ENCODE measurements at regions not wholly inside any gene's neighbourhood (a gene's known extent, or its start where the extent isn't known, plus 50 kb on each side); places are given as distances from the start of the nearest gene placed in this dataset.

DNA sequence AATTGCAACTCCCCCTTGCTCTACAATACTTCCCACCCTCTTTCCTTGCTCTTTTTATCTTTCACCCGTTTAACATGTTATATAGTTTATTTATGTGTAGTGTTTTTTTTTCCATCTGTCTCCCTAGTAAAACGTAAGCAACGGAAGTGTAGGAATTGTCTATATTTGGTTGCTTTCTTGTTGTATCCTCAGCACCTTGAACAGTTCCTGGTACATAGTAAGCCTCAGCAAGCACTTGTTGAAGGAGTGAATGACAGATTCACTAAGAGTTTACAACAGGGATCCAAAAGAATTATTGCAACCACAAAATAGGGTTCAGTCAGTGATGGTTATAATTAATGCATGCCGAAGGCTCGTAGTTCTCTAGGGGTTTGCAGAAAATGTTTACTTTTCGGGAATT is 242.7 kb downstream of the SAMD5 start:
- no peak overlapping the region for H3K4me3 ChIP-seq
- TF ChIP-seq POLR2A (IDR thresholded peaks at IDR 0.05) = no peak
- TF ChIP-seq, protein P1, sequence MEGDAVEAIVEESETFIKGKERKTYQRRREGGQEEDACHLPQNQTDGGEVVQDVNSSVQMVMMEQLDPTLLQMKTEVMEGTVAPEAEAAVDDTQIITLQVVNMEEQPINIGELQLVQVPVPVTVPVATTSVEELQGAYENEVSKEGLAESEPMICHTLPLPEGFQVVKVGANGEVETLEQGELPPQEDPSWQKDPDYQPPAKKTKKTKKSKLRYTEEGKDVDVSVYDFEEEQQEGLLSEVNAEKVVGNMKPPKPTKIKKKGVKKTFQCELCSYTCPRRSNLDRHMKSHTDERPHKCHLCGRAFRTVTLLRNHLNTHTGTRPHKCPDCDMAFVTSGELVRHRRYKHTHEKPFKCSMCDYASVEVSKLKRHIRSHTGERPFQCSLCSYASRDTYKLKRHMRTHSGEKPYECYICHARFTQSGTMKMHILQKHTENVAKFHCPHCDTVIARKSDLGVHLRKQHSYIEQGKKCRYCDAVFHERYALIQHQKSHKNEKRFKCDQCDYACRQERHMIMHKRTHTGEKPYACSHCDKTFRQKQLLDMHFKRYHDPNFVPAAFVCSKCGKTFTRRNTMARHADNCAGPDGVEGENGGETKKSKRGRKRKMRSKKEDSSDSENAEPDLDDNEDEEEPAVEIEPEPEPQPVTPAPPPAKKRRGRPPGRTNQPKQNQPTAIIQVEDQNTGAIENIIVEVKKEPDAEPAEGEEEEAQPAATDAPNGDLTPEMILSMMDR (IDR thresholded peaks at IDR 0.05) = no peak
- intact Hi-C loops (cut with DNase I) = no loop called here
- no peaks in the 10 kb centered on the region for H3K4me1 ChIP-seq
- no peak overlapping the region for H3K27ac ChIP-seq
- H3K27me3 ChIP-seq = no peaks in the 10 kb centered on the region
- H3K36me3 ChIP-seq = no peaks in the 10 kb centered on the region
- no peak for DNase-seq
- no peaks in the 10 kb centered on the region for H3K9me3 ChIP-seq
- WGBS, 2 donors = 75 to 80% methylated on average over 6 of the region's 6 CpGs

DNA sequence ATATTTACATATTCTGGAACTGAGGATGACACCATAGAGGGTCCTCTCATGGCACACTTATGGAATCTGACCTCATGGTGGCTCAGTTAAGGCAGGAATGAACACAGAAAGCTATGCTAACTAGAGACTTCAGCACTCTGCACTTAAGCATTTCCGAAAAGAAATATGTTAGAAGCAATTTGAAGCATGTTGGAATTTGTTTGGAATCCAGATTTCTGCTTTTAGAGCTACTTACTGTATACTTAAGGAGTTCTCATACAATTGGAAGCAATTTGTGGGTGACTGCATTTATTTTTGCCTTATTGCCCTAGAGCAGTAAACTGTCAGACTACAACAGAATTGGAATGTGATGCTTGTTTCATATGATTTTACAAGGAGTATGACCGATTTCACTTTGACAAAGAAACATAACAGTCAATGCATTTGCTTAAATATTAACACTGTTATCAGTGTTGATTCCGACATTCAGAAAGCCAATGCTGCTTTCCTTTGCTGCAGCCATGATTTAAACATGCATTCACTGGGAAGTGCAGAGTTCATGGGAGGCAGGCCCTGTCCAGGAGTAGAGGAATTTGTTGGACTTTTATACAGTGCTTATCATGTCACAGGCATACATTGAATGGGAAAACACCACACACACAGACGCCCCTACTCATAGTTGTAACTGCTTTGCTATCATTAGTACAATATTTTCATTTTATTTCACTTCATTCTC is 244.4 kb downstream of the SAMD5 start:
- DNase-seq = no peak
- Histone ChIP-seq H3K9me3 (no peaks in the 10 kb centered on the region), H3K27me3 (no peaks in the 10 kb centered on the region), H3K4me1 (no peaks in the 10 kb centered on the region), H3K4me3 (no peak overlapping the region), H3K36me3 (no peaks in the 10 kb centered on the region), H3K27ac (no peak overlapping the region)
- WGBS, 2 donors = 30 to 42% methylated on average over 4 of the region's 4 CpGs
- intact Hi-C loops (cut with DNase I) = no loop called here
- TF ChIP-seq POLR2A (IDR thresholded peaks at IDR 0.05) = no peak
- TF ChIP-seq, protein P1 (IDR thresholded peaks at IDR 0.05) = no peak

GRCh38 chr6:147755999-147756398 is 247.5 kb downstream of the SAMD5 start:
- H3K4me3 ChIP-seq = no peak overlapping the region
- intact Hi-C loops (cut with DNase I) = no loop called here
- H3K36me3 ChIP-seq = no peaks in the 10 kb centered on the region
- no peak for DNase-seq
- no peaks in the 10 kb centered on the region for H3K27me3 ChIP-seq
- H3K27ac ChIP-seq = no peak overlapping the region
- 80 to 84% methylated on average over 3 of the region's 3 CpGs for WGBS, 2 donors
- no peaks in the 10 kb centered on the region for H3K9me3 ChIP-seq
- TF ChIP-seq, protein P1 (IDR thresholded peaks at IDR 0.05) = no peak
- TF ChIP-seq POLR2A (IDR thresholded peaks at IDR 0.05) = no peak
- no peaks in the 10 kb centered on the region for H3K4me1 ChIP-seq

DNA sequence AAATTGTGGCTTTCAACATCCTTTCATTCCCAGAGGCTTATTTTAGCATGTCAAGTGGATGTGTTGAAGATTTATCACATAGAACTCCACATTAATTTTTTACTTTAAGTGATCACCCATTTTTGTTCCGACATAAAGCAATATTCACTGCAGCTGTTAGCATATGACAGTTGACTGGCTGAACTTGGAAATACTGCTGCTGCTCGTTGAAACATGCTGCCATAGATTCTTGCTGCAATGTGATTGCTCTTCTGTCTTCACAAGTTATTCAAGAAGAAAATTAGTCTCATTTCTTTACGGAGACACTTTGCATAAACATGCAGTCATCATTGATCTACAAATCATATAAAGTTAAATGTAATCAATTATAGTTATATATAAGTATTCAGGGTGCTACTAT is 248.4 kb downstream of the SAMD5 start:
- Histone ChIP-seq H3K27me3 (no peaks in the 10 kb centered on the region), H3K36me3 (no peaks in the 10 kb centered on the region), H3K9me3 (no peaks in the 10 kb centered on the region), H3K4me1 (no peaks in the 10 kb centered on the region), H3K27ac (no peak overlapping the region), H3K4me3 (no peak overlapping the region)
- 38 to 53% methylated on average over 3 of the region's 3 CpGs for WGBS, 2 donors
- no peak for TF ChIP-seq POLR2A (IDR thresholded peaks at IDR 0.05)
- TF ChIP-seq, protein P1 (IDR thresholded peaks at IDR 0.05) = no peak
- intact Hi-C loops (cut with DNase I) = no loop called here
- no peak for DNase-seq

- intact Hi-C loops (cut with DNase I) = no loop called here
- Histone ChIP-seq H3K27me3 (no peaks in the 10 kb centered on the region), H3K9me3 (no peaks in the 10 kb centered on the region), H3K27ac (no peak overlapping the region), H3K36me3 (no peaks in the 10 kb centered on the region), H3K4me3 (no peak overlapping the region), H3K4me1 (no peaks in the 10 kb centered on the region)
- TF ChIP-seq POLR2A (IDR thresholded peaks at IDR 0.05) = no peak
- TF ChIP-seq, protein P1 (IDR thresholded peaks at IDR 0.05) = no peak
- no peak for DNase-seq
Measured at GRCh38 chr6:147757291-147757690, 248.8 kb downstream of the SAMD5 start.

Measured in esophagus squamous epithelium (tissue), 5 donors.